GM18499 (cell line): ENCODE measurements at regions not wholly inside any gene's neighbourhood (a gene's known extent, or its start where the extent isn't known, plus 50 kb on each side); places are given as distances from the start of the nearest gene placed in this dataset.

Experiments used
- ATAC-seq: cut with Tn5 transposase; IDR thresholded peaks from one replicate; pipeline ENCODE4 v1.9.1; 2021; ENCODE audit warnings: moderate number of reproducible peaks; ENCODE audit not compliant: insufficient read depth, unreplicated experiment

- ATAC-seq: no peak
These were observed 482.7 kb downstream of the FBXO15 start for GRCh38 chr18:73664896-73665295.

GRCh38 chr18:73663581-73663980 lies 484.1 kb downstream of the FBXO15 start:
- ATAC-seq: no peak

GRCh38 chr18:73662421-73662820 lies 485.2 kb downstream of the FBXO15 start:
- ATAC-seq: no peak

GRCh38 chr18:73660931-73661856 lies 486.4 kb downstream of the FBXO15 start:
- ATAC-seq: no peak

- no peak for ATAC-seq
These were observed 490.9 kb downstream of the FBXO15 start for GRCh38 chr18:73656691-73657090.

GRCh38 chr18:73653827-73654226 lies 493.8 kb downstream of the FBXO15 start:
- ATAC-seq: no peak

GRCh38 chr18:73653251-73653650 lies 494.4 kb downstream of the FBXO15 start:
- ATAC-seq: no peak

GRCh38 chr18:73647391-73647790 lies 500.2 kb downstream of the FBXO15 start:
- no peak for ATAC-seq

GRCh38 chr18:73646772-73647171 lies 500.9 kb downstream of the FBXO15 start:
- ATAC-seq: no peak

GRCh38 chr18:73646196-73646595 lies 501.4 kb downstream of the FBXO15 start:
- no peak for ATAC-seq

GRCh38 chr18:73645160-73645715 lies 502.4 kb downstream of the FBXO15 start:
- ATAC-seq: no peak

- no peak for ATAC-seq
These were observed 507.8 kb downstream of the FBXO15 start for GRCh38 chr18:73639788-73640187.

GRCh38 chr18:73638709-73639108 lies 508.9 kb downstream of the FBXO15 start:
- no peak for ATAC-seq

- ATAC-seq: no peak
These were observed 511.3 kb downstream of the FBXO15 start for GRCh38 chr18:73636355-73636754.

- no peak for ATAC-seq
These were observed 520.8 kb downstream of the FBXO15 start for GRCh38 chr18:73626859-73627258.

GRCh38 chr18:73626221-73626620 lies 521.4 kb downstream of the FBXO15 start:
- no peak for ATAC-seq

GRCh38 chr18:73621091-73621490 lies 526.5 kb downstream of the FBXO15 start:
- no peak for ATAC-seq

GRCh38 chr18:73617981-73618380 lies 529.7 kb downstream of the FBXO15 start:
- ATAC-seq: no peak

GRCh38 chr18:73615506-73615905 lies 532.1 kb downstream of the FBXO15 start:
- no peak for ATAC-seq

- no peak for ATAC-seq
These were observed 532.8 kb downstream of the FBXO15 start for GRCh38 chr18:73614812-73615211.

GRCh38 chr18:73613706-73614340 lies 533.8 kb downstream of the FBXO15 start:
- ATAC-seq: no peak
